ENCODE measurements at regions not wholly inside any gene's neighbourhood (a gene's known extent, or its start where the extent isn't known, plus 50 kb on each side); places are given as distances from the start of the nearest gene placed in this dataset.

DNA sequence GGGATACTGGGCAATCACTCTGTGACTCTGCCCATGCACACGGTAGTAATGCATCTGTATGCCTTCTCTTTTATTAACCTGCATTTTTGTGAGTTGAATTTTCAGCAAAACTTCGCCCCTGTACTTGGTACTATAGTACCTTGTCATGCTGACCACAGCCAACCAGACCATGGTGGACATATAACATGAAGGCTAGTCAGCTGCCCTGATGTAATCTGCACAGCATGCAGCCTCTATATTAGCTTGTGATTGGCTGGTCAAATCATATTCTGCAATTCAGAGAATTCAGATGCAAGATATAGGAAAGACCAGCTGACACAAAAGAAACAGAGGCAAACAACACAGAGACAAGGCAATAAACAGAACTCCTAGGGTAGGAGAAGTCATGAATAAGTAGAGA, 200.9 kb upstream of the JARID2 start:
- POLR2A ChIA-PET, result no interaction called here
- no peaks in the 10 kb centered on the region for H3K4me1 ChIP-seq (ENCODE audit: control insufficient read depth, insufficient read depth, low read length)
- H3K4me3 ChIP-seq (ENCODE audit: low read depth, low read length), result no peak overlapping the region
- TF ChIP-seq ZNF19 (tag by site-specific recombination; IDR thresholded peaks at IDR 0.05; ENCODE audit: low read depth) (no peak), ZNF426 (tag by site-specific recombination; IDR thresholded peaks at IDR 0.05) (no peak), ZNF624 (tag by site-specific recombination; IDR thresholded peaks at IDR 0.05) (no peak), SALL2 (tag by site-specific recombination; IDR thresholded peaks at IDR 0.05; ENCODE audit: borderline replicate concordance) (no peak), ZNF585B (tag by site-specific recombination; IDR thresholded peaks at IDR 0.05) (no peak), SCRT1 (tag by site-specific recombination; IDR thresholded peaks at IDR 0.05; ENCODE audit: borderline replicate concordance) (no peak), ZNF248 (tag by site-specific recombination; IDR thresholded peaks at IDR 0.05) (no peak), WT1 (tag by site-specific recombination; IDR thresholded peaks at IDR 0.05) (no peak), ZNF654 (tag by site-specific recombination; IDR thresholded peaks at IDR 0.05; ENCODE audit: low read depth) (no peak), HOXA7 (CRISPR knock-in tag; IDR thresholded peaks at IDR 0.05; ENCODE audit: borderline replicate concordance) (no peak), ZNF571 (tag by site-specific recombination; IDR thresholded peaks at IDR 0.05) (no peak), MZF1 (tag by site-specific recombination; IDR thresholded peaks at IDR 0.05; ENCODE audit: borderline replicate concordance) (no peak), OVOL3 (tag by site-specific recombination; IDR thresholded peaks at IDR 0.05) (no peak)
- TF ChIP-seq, protein P1, sequence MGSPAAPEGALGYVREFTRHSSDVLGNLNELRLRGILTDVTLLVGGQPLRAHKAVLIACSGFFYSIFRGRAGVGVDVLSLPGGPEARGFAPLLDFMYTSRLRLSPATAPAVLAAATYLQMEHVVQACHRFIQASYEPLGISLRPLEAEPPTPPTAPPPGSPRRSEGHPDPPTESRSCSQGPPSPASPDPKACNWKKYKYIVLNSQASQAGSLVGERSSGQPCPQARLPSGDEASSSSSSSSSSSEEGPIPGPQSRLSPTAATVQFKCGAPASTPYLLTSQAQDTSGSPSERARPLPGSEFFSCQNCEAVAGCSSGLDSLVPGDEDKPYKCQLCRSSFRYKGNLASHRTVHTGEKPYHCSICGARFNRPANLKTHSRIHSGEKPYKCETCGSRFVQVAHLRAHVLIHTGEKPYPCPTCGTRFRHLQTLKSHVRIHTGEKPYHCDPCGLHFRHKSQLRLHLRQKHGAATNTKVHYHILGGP (tag by site-specific recombination; IDR thresholded peaks at IDR 0.05), result no peak
- no peak overlapping the region for H3K27ac ChIP-seq (ENCODE audit: extremely low read depth, low read depth, low read length)
- no peaks in the 10 kb centered on the region for H3K36me3 ChIP-seq (ENCODE audit: control insufficient read depth in 2 of 2, insufficient read depth in 1 of 2, low read length in 2 of 2)
- CTCF ChIA-PET, result no interaction called here
- H3K9me3 ChIP-seq (ENCODE audit: control insufficient read depth, insufficient read depth, low read depth, low read length), result no peaks in the 10 kb centered on the region

DNA sequence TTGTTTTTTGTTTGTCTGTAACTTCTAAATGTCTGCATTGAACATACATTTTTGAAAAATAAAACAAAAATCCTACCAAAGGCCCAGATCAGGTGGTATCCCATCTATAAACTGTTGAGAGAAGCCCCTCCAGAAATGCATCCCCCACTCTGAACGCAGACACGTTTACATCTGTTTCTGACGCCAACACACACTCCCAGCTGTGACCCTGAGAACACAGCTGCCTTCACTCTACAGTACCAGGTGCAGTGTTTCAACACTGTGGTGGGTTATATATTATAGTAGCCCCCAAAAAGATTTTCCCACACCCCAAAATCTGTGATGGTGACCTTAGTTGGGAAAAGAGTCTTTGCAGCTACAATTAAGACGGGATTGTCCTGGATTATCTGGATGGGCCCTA, 199.1 kb upstream of the JARID2 start:
- H3K27ac ChIP-seq (ENCODE audit: extremely low read depth, low read depth, low read length), result no peak overlapping the region
- H3K4me1 ChIP-seq (ENCODE audit: control insufficient read depth, insufficient read depth, low read length), result no peaks in the 10 kb centered on the region
- H3K36me3 ChIP-seq (ENCODE audit: control insufficient read depth in 2 of 2, insufficient read depth in 1 of 2, low read length in 2 of 2), result no peaks in the 10 kb centered on the region
- ChIA-PET POLR2A (no interaction called here), CTCF (no interaction called here)
- H3K9me3 ChIP-seq (ENCODE audit: control insufficient read depth, insufficient read depth, low read depth, low read length), result no peaks in the 10 kb centered on the region
- no peak overlapping the region for H3K4me3 ChIP-seq (ENCODE audit: low read depth, low read length)
- TF ChIP-seq, protein P2, sequence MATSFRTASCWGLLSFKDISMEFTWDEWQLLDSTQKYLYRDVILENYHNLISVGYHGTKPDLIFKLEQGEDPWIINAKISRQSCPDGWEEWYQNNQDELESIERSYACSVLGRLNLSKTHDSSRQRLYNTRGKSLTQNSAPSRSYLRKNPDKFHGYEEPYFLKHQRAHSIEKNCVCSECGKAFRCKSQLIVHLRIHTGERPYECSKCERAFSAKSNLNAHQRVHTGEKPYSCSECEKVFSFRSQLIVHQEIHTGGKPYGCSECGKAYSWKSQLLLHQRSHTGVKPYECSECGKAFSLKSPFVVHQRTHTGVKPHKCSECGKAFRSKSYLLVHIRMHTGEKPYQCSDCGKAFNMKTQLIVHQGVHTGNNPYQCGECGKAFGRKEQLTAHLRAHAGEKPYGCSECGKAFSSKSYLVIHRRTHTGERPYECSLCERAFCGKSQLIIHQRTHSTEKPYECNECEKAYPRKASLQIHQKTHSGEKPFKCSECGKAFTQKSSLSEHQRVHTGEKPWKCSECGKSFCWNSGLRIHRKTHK (tag by site-specific recombination; IDR thresholded peaks at IDR 0.05), result no peak
- no peak for TF ChIP-seq ZBTB8A (tag by site-specific recombination; IDR thresholded peaks at IDR 0.05)
- TF ChIP-seq, protein P3, sequence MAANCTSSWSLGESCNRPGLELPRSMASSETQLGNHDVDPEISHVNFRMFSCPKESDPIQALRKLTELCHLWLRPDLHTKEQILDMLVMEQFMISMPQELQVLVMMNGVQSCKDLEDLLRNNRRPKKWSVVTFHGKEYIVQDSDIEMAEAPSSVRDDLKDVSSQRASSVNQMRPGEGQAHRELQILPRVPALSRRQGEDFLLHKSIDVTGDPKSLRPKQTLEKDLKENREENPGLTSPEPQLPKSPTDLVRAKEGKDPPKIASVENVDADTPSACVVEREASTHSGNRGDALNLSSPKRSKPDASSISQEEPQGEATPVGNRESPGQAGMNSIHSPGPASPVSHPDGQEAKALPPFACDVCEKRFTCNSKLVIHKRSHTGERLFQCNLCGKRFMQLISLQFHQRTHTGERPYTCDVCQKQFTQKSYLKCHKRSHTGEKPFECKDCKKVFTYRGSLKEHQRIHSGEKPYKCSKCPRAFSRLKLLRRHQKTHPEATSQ (tag by site-specific recombination; IDR thresholded peaks at IDR 0.05), result no peak
- no peak for TF ChIP-seq ZNF558 (tag by site-specific recombination; IDR thresholded peaks at IDR 0.05)
- no peak for TF ChIP-seq ZNF544 (tag by site-specific recombination; IDR thresholded peaks at IDR 0.05)
- TF ChIP-seq ZFHX2 (tag by site-specific recombination; conservative IDR thresholded peaks at IDR 0.05), result no peak
- TF ChIP-seq HOXA7 (CRISPR knock-in tag; IDR thresholded peaks at IDR 0.05; ENCODE audit: borderline replicate concordance), result no peak
- TF ChIP-seq ZNF561 (tag by site-specific recombination; IDR thresholded peaks at IDR 0.05; ENCODE audit: borderline replicate concordance), result no peak
- TF ChIP-seq ZFP37 (tag by site-specific recombination; IDR thresholded peaks at IDR 0.05), result no peak
- TF ChIP-seq ZNF335 (tag by site-specific recombination; conservative IDR thresholded peaks at IDR 0.05), result no peak
- no peak for TF ChIP-seq ZSCAN16 (tag by site-specific recombination; IDR thresholded peaks at IDR 0.05)
- no peak for TF ChIP-seq ZNF707 (tag by site-specific recombination; IDR thresholded peaks at IDR 0.05)
- no peak for TF ChIP-seq GLIS2 (tag by site-specific recombination; IDR thresholded peaks at IDR 0.05)
- no peak for TF ChIP-seq ZNF610 (tag by site-specific recombination; IDR thresholded peaks at IDR 0.05; ENCODE audit: borderline replicate concordance)
- TF ChIP-seq KLF8 (tag by site-specific recombination; IDR thresholded peaks at IDR 0.05), result no peak
- no peak for TF ChIP-seq ZNF121 (tag by site-specific recombination; IDR thresholded peaks at IDR 0.05)
- TF ChIP-seq RBAK (tag by site-specific recombination; IDR thresholded peaks at IDR 0.05), result no peak
- TF ChIP-seq ZNF747 (tag by site-specific recombination; IDR thresholded peaks at IDR 0.05), result no peak
- no peak for TF ChIP-seq ZXDB (tag by site-specific recombination; IDR thresholded peaks at IDR 0.05)
